BLaER1 treated with 17β-estradiol and CSF1 and Interleukin-3, amounts not matched to agents 10 nM and 100 nM (cell line): ENCODE measurements at regions not wholly inside any gene's neighbourhood (a gene's known extent, or its start where the extent isn't known, plus 50 kb on each side); places are given as distances from the start of the nearest gene placed in this dataset.

ENCODE experiments used
- H3K27ac ChIP-seq, 11 experiments: shearing (Covaris generic); formaldehyde crosslinking; 2 replicates each; pipeline ENCODE4 v1.8.1; 2022
- H3K27me3 ChIP-seq, 11 experiments: shearing (Covaris generic); formaldehyde crosslinking; 2 replicates each; pipeline ENCODE4 v1.8.1; 2022
- H3K36me3 ChIP-seq, 11 experiments: shearing (Covaris generic); formaldehyde crosslinking; 2 replicates each; pipeline ENCODE4 v1.8.1; 2022
- H3K4me1 ChIP-seq, 10 experiments: shearing (Covaris generic); formaldehyde crosslinking; 2 replicates each; pipeline ENCODE4 v1.8.1; 2022
- H3K4me2 ChIP-seq, 11 experiments: shearing (Covaris generic); formaldehyde crosslinking; 2 replicates each; pipeline ENCODE4 v1.8.1; 2022
- H3K4me3 ChIP-seq, 10 experiments: shearing (Covaris generic); formaldehyde crosslinking; 2 replicates each; pipeline ENCODE4 v1.8.1; 2022
- H3K9ac ChIP-seq, 11 experiments: shearing (Covaris generic); formaldehyde crosslinking; 2 replicates each; pipeline ENCODE4 v1.8.1; 2022
- H3K9me3 ChIP-seq, 11 experiments: shearing (Covaris generic); formaldehyde crosslinking; replicated peaks in 1 of 11; 2 replicates each; pipeline ENCODE4 v1.8.1; 2022
- H4K20me1 ChIP-seq, 11 experiments: shearing (Covaris generic); formaldehyde crosslinking; 2 replicates each; pipeline ENCODE4 v1.8.1; 2022
- Cebpa-rat ChIP-seq, 11 experiments: shearing (Covaris generic); IDR thresholded peaks; 2 replicates each; pipeline ENCODE4 v1.8.1; 2022

GRCh38 chr17:15143524-15143923 lies 121.6 kb downstream of the PMP22 start:
- H3K36me3 ChIP-seq, result no peaks in the 10 kb centered on the region
- no peaks in the 10 kb centered on the region for H3K4me1 ChIP-seq
- no peaks in the 10 kb centered on the region for H3K27me3 ChIP-seq
- H3K4me3 ChIP-seq, result no peak overlapping the region
- no peaks in the 10 kb centered on the region for H4K20me1 ChIP-seq
- TF ChIP-seq Cebpa-rat (IDR thresholded peaks at IDR 0.05), result no peak
- H3K27ac ChIP-seq, result no peak overlapping the region
- no peak overlapping the region for H3K9ac ChIP-seq
- no peak overlapping the region for H3K4me2 ChIP-seq
- peaks cover 0 to 17% (median 5%) of the 10 kb centered on the region in 11 experiments; a peak in 10 of 22 replicates for H3K9me3 ChIP-seq

DNA sequence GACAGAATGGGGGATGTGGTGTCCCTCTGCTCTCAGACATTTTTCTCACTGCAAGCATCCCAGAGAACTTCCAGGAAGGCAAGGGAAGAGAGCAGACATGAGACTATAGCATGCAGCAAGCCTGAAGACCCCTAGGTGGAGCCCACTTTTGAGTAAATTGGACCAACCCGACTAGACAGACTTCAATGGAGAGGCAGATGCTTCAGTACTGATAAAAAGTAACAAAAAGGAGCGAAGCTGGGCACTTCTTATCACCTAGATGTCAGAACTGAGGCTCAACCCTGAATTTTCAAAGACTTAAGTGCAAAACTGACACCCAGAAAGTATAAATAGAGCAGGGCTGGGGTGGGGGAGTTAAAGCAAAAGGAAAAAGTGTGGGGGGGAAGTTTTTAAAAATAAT lies 130.8 kb downstream of the PMP22 start:
- Histone ChIP-seq H3K36me3 (no peaks in the 10 kb centered on the region), H3K9ac (no peak overlapping the region), H3K4me2 (peak overlapping the region; percentile 9 to 49 (median 26); a peak in 13 of 22 replicates), H3K27ac (no peak overlapping the region), H3K4me3 (no peak overlapping the region), H3K9me3 (peaks cover 7 to 19% (median 13%) of the 10 kb centered on the region in 11 experiments; a peak in 18 of 22 replicates), H3K27me3 (no peaks in the 10 kb centered on the region), H4K20me1 (no peaks in the 10 kb centered on the region; a peak in 1 of 22 replicates), H3K4me1 (peaks cover 11 to 18% (median 14%) of the 10 kb centered on the region in 10 experiments; a peak in 19 of 20 replicates)
- no peak for TF ChIP-seq Cebpa-rat (IDR thresholded peaks at IDR 0.05)

GRCh38 chr17:15133826-15134225 lies 131.3 kb downstream of the PMP22 start:
- Histone ChIP-seq H3K4me2 (peak overlapping the region in 9 of 11 experiments; percentile 13 to 49 (median 37); a peak in 13 of 22 replicates), H4K20me1 (no peaks in the 10 kb centered on the region; a peak in 1 of 22 replicates), H3K4me1 (peaks cover 11 to 18% (median 14%) of the 10 kb centered on the region in 10 experiments; a peak in 19 of 20 replicates), H3K4me3 (no peak overlapping the region), H3K36me3 (no peaks in the 10 kb centered on the region), H3K9ac (no peak overlapping the region), H3K9me3 (peaks cover 7 to 19% (median 13%) of the 10 kb centered on the region in 11 experiments; a peak in 18 of 22 replicates), H3K27ac (no peak overlapping the region), H3K27me3 (no peaks in the 10 kb centered on the region)
- TF ChIP-seq Cebpa-rat (IDR thresholded peaks at IDR 0.05), result no peak

DNA sequence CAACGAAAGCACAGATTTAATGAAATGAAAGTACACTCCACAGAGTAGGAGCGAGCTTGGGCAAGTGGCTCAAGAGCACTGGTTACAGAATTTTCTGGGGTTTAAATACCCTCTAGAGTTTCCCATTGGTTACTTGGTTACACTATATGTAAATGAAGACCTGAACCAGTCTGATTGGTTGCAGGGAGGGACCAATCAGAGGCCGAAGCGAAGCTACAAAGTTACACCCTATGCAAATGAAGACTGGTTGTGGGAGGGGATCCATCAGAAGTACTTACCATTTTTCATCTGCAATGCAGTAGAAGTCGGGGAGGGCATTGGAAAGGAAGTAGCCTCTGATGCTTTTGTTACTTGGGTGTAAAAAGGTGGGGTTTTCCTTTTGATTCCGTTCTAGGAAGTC lies 132.0 kb downstream of the PMP22 start:
- Histone ChIP-seq H3K36me3 (no peaks in the 10 kb centered on the region), H3K4me1 (peaks cover 11 to 18% (median 14%) of the 10 kb centered on the region in 10 experiments; a peak in 19 of 20 replicates), H3K27me3 (no peaks in the 10 kb centered on the region)

DNA sequence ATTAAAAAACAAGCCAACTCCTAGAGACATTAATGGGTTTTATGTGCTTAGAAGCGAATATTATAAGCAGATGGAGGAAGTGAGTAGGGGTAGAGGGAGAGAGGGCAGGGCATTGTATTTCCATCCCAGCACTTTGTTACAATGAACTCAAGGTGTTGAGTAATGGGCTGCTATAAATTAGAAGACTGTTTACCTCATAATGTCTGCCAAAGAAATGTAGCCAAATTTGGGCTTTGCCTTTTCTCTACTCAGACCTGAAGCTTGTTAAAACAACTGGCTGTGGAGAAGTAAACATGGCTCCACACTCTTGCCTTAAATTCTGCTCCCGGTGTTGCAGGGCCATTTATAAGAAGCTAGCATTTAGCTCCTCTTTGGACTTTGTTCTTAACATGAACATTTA lies 134.7 kb downstream of the PMP22 start:
- Histone ChIP-seq H3K27me3 (no peaks in the 10 kb centered on the region), H3K9me3 (peaks cover 7 to 25% (median 17%) of the 10 kb centered on the region in 11 experiments; a peak in 18 of 22 replicates), H3K4me2 (no peak overlapping the region), H3K27ac (no peak overlapping the region), H3K4me1 (peaks cover 11 to 18% (median 14%) of the 10 kb centered on the region in 10 experiments; a peak in 19 of 20 replicates), H3K4me3 (no peak overlapping the region), H4K20me1 (no peaks in the 10 kb centered on the region), H3K9ac (no peak overlapping the region), H3K36me3 (no peaks in the 10 kb centered on the region)
- TF ChIP-seq Cebpa-rat (IDR thresholded peaks at IDR 0.05), result no peak

More for the DNA sequence above, 132.0 kb downstream of the PMP22 start:
- Histone ChIP-seq H3K9ac (no peak overlapping the region), H3K4me2 (no peak overlapping the region), H3K9me3 (peaks cover 7 to 19% (median 13%) of the 10 kb centered on the region in 11 experiments; a peak in 17 of 22 replicates), H4K20me1 (no peaks in the 10 kb centered on the region; a peak in 1 of 22 replicates), H3K4me3 (no peak overlapping the region), H3K27ac (no peak overlapping the region)
- no peak for TF ChIP-seq Cebpa-rat (IDR thresholded peaks at IDR 0.05)

DNA sequence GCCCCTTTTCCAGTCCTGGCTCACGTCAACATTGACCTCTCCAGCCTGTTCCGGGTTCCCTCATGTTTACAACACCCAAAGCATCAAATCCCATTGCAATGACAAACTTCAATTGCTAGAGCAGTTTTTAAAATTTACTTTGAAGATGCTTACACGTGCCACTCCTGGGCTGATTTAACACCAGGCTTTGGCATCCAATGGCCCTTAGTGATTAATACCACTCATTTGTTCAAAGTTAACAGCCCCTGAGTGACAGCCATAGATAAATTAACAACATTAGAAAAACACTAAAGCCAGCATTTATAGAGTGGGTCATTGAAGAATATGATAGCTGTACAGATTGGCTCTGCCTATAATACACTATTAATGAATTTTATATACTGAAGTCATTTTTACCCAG lies 135.1 kb downstream of the PMP22 start:
- Histone ChIP-seq H3K9ac (no peak overlapping the region), H3K36me3 (no peaks in the 10 kb centered on the region), H3K4me1 (peaks cover 11 to 18% (median 13%) of the 10 kb centered on the region in 10 experiments; a peak in 19 of 20 replicates), H3K4me2 (no peak overlapping the region), H3K4me3 (no peak overlapping the region), H4K20me1 (no peaks in the 10 kb centered on the region), H3K9me3 (peaks cover 7 to 29% (median 17%) of the 10 kb centered on the region in 11 experiments; a peak in 18 of 22 replicates), H3K27me3 (no peaks in the 10 kb centered on the region), H3K27ac (no peak overlapping the region)
- TF ChIP-seq Cebpa-rat (IDR thresholded peaks at IDR 0.05), result no peak

DNA sequence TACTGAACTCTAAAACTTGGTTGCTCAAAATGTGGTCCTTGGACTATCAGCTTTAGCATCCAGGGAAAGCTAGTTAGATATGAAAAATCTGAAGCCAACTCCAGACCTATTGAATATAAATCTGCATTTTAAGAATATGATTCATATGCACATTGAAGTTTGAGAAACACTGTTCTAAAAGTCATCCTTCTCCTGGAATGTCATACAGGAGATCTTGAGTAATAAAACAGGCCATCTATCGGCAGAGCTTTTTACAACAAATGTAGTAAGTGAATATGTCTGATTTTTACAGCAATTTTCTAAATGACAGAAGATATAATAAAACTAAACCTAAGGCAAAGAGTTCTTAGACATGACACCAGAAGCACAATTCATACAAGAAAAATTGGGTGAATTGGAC lies 140.4 kb downstream of the PMP22 start:
- Histone ChIP-seq H4K20me1 (no peaks in the 10 kb centered on the region), H3K27me3 (no peaks in the 10 kb centered on the region), H3K4me2 (peak overlapping the region in 1 of 11 experiments; percentile 43; a peak in 1 of 22 replicates), H3K36me3 (no peaks in the 10 kb centered on the region), H3K9ac (no peak overlapping the region), H3K4me3 (no peak overlapping the region), H3K27ac (no peak overlapping the region), H3K4me1 (peaks cover 0 to 14% (median 9%) of the 10 kb centered on the region in 10 experiments; a peak in 9 of 20 replicates), H3K9me3 (peaks cover 0 to 11% (median 5%) of the 10 kb centered on the region in 11 experiments; a peak in 8 of 22 replicates)
- no peak for TF ChIP-seq Cebpa-rat (IDR thresholded peaks at IDR 0.05)

DNA sequence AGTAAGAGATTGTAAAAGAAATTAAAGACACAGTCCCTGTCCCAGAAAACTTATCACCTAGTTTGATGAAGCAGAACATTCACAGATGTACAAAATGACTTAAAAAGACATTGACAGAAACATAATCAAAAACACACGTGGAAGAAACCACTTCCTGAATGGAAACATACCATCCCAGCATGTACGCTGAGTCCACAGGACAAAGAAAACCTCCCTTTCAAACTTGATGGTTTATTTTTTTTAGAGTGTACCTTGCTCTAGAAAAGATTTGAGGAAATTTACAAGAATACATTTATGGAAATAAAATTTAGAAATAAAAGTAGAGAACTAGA lies 140.9 kb downstream of the PMP22 start:
- no peak overlapping the region for H3K9ac ChIP-seq
- H3K4me3 ChIP-seq, result no peak overlapping the region
- H3K27me3 ChIP-seq, result no peaks in the 10 kb centered on the region
- H3K36me3 ChIP-seq, result no peaks in the 10 kb centered on the region
- TF ChIP-seq Cebpa-rat (IDR thresholded peaks at IDR 0.05), result no peak
- H3K27ac ChIP-seq, result no peak overlapping the region
- peaks cover 0 to 14% (median 9%) of the 10 kb centered on the region in 10 experiments; a peak in 9 of 20 replicates for H3K4me1 ChIP-seq
- H3K9me3 ChIP-seq, result peaks cover 0 to 11% (median 5%) of the 10 kb centered on the region in 11 experiments; a peak in 9 of 22 replicates
- peak overlapping the region in 9 of 11 experiments; percentile 17 to 69 (median 39); a peak in 16 of 22 replicates for H3K4me2 ChIP-seq
- H4K20me1 ChIP-seq, result no peaks in the 10 kb centered on the region

DNA sequence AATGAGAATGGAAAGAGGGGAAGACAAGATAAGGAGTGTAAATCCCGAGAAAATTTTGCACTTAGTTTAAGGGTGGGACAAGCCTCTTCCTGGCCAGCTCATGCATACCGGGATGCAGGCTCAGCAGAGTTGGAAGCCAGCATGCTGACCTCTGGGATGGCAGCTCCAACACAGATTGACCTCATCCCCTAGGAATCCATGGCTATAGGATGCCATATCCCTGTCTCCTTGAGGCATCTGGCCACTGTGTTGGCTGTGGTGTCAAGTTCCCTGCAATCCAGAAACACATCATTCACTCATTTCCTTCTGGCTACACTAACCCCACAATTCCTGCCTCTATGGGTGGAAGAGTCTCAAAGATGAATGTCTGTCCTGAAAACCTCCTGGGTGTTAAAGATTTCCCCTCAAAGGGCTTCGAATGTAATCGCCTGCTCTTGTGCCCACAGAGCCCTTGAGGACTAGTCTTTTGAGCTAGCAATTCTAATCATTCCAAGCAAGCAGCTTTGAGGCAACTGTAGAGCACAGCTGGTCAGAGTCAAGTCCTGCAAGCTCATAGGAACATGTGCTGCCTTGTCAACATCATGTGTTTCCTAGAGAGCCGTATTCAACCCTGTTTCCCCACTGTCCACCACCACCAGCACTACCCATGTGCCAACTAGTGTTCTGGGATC lies 141.4 kb downstream of the PMP22 start:
- Histone ChIP-seq H3K9ac (no peak overlapping the region), H3K9me3 (peaks cover 0 to 11% (median 5%) of the 10 kb centered on the region in 11 experiments; a peak in 9 of 22 replicates), H3K27ac (no peak overlapping the region), H3K27me3 (no peaks in the 10 kb centered on the region), H3K4me2 (peak overlapping the region in 9 of 11 experiments; percentile 17 to 69 (median 39); a peak in 16 of 22 replicates), H3K4me1 (peaks cover 0 to 14% (median 9%) of the 10 kb centered on the region in 10 experiments; a peak in 9 of 20 replicates), H3K4me3 (no peak overlapping the region), H4K20me1 (no peaks in the 10 kb centered on the region), H3K36me3 (no peaks in the 10 kb centered on the region)
- TF ChIP-seq Cebpa-rat (IDR thresholded peaks at IDR 0.05), result no peak
